Testis (tissue), 2 donors: ENCODE measurements at regions not wholly inside any gene's neighbourhood (a gene's known extent, or its start where the extent isn't known, plus 50 kb on each side); places are given as distances from the start of the nearest gene placed in this dataset.

Experiments used
- POLR2A ChIP-seq: fragments of 450-650 bp; IDR thresholded peaks from one replicate; pipeline ENCODE4 v1.6.1; 2017; ENCODE audit warnings: antibody characterized with exemption, mild to moderate bottlenecking, moderate library complexity
- TF ChIP-seq, protein P1 (sequence below), 3 experiments: fragments of 450-650 bp in 2 of 3; fragments of 200-600 bp in 1 of 3; sonication (generic) in 1 of 3; IDR thresholded peaks; one replicate each; pipeline ENCODE4 v1.5.1; 2016 to 2019; ENCODE audit warnings: antibody characterized with exemption in 3 of 3, mild to moderate bottlenecking in 2 of 3, moderate library complexity in 1 of 3

GRCh38 chr19:28497887-28498286 is 715.1 kb downstream of the UQCRFS1 start:
- TF ChIP-seq POLR2A: no peak
- TF ChIP-seq, protein P1, sequence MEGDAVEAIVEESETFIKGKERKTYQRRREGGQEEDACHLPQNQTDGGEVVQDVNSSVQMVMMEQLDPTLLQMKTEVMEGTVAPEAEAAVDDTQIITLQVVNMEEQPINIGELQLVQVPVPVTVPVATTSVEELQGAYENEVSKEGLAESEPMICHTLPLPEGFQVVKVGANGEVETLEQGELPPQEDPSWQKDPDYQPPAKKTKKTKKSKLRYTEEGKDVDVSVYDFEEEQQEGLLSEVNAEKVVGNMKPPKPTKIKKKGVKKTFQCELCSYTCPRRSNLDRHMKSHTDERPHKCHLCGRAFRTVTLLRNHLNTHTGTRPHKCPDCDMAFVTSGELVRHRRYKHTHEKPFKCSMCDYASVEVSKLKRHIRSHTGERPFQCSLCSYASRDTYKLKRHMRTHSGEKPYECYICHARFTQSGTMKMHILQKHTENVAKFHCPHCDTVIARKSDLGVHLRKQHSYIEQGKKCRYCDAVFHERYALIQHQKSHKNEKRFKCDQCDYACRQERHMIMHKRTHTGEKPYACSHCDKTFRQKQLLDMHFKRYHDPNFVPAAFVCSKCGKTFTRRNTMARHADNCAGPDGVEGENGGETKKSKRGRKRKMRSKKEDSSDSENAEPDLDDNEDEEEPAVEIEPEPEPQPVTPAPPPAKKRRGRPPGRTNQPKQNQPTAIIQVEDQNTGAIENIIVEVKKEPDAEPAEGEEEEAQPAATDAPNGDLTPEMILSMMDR (IDR thresholded peaks at IDR 0.05): no peak
